Astrocyte (in vitro differentiated cells and primary cell): ENCODE measurements at regions not wholly inside any gene's neighbourhood (a gene's known extent, or its start where the extent isn't known, plus 50 kb on each side); places are given as distances from the start of the nearest gene placed in this dataset.

ENCODE experiments used
- DNase-seq: peaks from one replicate; pipeline ENCODE4 v3.0.0-alpha.2; 2010; ENCODE audit warnings: low read depth
- FAIRE-seq: peaks from 2 replicates; lab custom pipeline; 2011; peaks lifted over from hg19 to GRCh38; lab: Jason Lieb, UNC
- H2AFZ ChIP-seq: 2 replicates; pipeline ENCODE4 v1.6.0; 2012; ENCODE audit warnings: low read depth, low read length, inconsistent platforms
- H3K27ac ChIP-seq: 2 replicates; pipeline ENCODE4 v1.5.1; 2011; ENCODE audit warnings: low read depth, low read length, inconsistent platforms
- H3K27me3 ChIP-seq: 2 replicates; pipeline ENCODE4 v1.6.0; 2011; ENCODE audit warnings: low read length, inconsistent platforms; ENCODE audit not compliant: insufficient read depth
- H3K36me3 ChIP-seq: 2 replicates; pipeline ENCODE4 v1.5.1; 2011; ENCODE audit warnings: low read length, inconsistent platforms; ENCODE audit not compliant: insufficient read depth
- H3K4me1 ChIP-seq: 2 replicates; pipeline ENCODE4 v1.5.1; 2011; ENCODE audit warnings: low read length, inconsistent platforms; ENCODE audit not compliant: insufficient read depth
- H3K4me2 ChIP-seq: 2 replicates; pipeline ENCODE4 v1.6.0; 2012; ENCODE audit warnings: low read length, inconsistent platforms
- H3K4me3 ChIP-seq: 2 replicates; pipeline ENCODE4 v1.5.1; 2011; ENCODE audit warnings: low read depth, mild to moderate bottlenecking, low read length, inconsistent platforms; ENCODE audit not compliant: insufficient read depth
- H3K79me2 ChIP-seq: 2 replicates; pipeline ENCODE4 v1.6.0; 2012; ENCODE audit warnings: mild to moderate bottlenecking, low read length, inconsistent platforms; ENCODE audit not compliant: insufficient read depth
- H3K9ac ChIP-seq: 2 replicates; pipeline ENCODE4 v1.6.0; 2012; ENCODE audit warnings: mild to moderate bottlenecking, low read length, inconsistent platforms
- H3K9me3 ChIP-seq: 2 replicates; pipeline ENCODE4 v1.5.1; 2012; ENCODE audit warnings: low read depth, mild to moderate bottlenecking, low read length, inconsistent platforms; ENCODE audit not compliant: insufficient read depth
- H4K20me1 ChIP-seq: 2 replicates; pipeline ENCODE4 v1.6.0; 2012; ENCODE audit warnings: low read length, inconsistent platforms; ENCODE audit not compliant: insufficient read depth
- H3K27ac Mint-ChIP-seq: one replicate; pipeline ENCODE4 v1.8.0; 2021; ENCODE audit warnings: mild to moderate bottlenecking, mixed read lengths; ENCODE audit not compliant: unreplicated experiment
- H3K27me3 Mint-ChIP-seq: one replicate; pipeline ENCODE4 v1.8.0; 2021; ENCODE audit warnings: low read depth, mixed read lengths; ENCODE audit not compliant: unreplicated experiment
- H3K36me3 Mint-ChIP-seq: one replicate; pipeline ENCODE4 v1.8.0; 2021; ENCODE audit warnings: low read depth, mixed read lengths; ENCODE audit not compliant: unreplicated experiment
- H3K4me1 Mint-ChIP-seq: one replicate; pipeline ENCODE4 v1.8.0; 2021; ENCODE audit warnings: low read depth, mixed read lengths; ENCODE audit not compliant: unreplicated experiment
- H3K4me3 Mint-ChIP-seq: one replicate; pipeline ENCODE4 v1.8.0; 2021; ENCODE audit warnings: mild to moderate bottlenecking, moderate library complexity, mixed read lengths; ENCODE audit not compliant: unreplicated experiment
- H3K9me3 Mint-ChIP-seq: one replicate; pipeline ENCODE4 v1.8.0; 2021; ENCODE audit warnings: mild to moderate bottlenecking, mixed read lengths; ENCODE audit not compliant: unreplicated experiment
- EZH2 ChIP-seq: IDR thresholded peaks from 2 replicates; pipeline ENCODE4 v1.6.1; 2012; ENCODE audit warnings: mild to moderate bottlenecking, low read length, inconsistent platforms; ENCODE audit not compliant: insufficient read depth
- TF ChIP-seq, protein P1 (sequence below): IDR thresholded peaks from 2 replicates; pipeline ENCODE4 v1.5.1; 2011; ENCODE audit warnings: low read depth, mild to moderate bottlenecking, inconsistent platforms, low read length, moderate library complexity; ENCODE audit not compliant: insufficient read depth

DNA sequence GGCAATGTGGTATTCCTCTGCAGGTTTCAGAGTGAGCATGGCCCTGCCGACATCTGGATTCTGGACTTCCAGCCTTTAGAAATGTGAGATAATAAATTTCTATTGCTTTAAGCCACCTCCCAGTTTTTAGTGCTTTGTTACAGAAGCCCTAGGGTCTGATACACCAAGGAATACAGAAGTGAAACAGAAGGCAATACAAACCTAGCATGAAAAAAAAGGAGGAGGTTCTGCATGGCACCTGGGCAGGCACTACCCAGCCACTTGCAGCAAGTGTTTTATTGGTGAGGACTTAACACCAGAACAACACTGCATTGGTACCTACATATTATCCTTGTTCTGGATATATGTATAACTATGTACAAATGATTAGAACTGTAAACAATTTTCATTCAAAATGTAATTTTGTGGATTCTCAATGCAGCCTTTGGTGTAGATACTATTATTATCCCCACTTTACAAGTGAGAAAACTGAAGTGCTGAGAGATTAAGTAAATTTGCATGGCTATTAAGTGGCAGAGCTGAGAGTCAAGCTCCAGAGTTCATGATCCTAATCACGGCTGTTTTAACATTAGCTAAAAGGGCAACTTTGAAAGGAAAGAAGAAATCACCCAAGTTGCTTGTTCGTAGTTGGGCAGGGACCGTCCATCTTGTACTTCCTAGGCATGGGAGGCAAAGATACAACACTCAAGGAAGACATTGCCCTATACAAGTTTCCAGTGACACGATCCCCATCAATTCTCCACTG lies 71.8 kb downstream of the IL21 start:
- Histone ChIP-seq H3K9ac (no peak overlapping the region), H3K4me1 (no peaks in the 10 kb centered on the region), H3K36me3 (no peaks in the 10 kb centered on the region), H4K20me1 (no peaks in the 10 kb centered on the region), H3K4me3 (no peak overlapping the region), H2AFZ (peak overlapping the region; percentile 32), H3K79me2 (no peaks in the 10 kb centered on the region), H3K27me3 (no peaks in the 10 kb centered on the region), H3K4me2 (no peak overlapping the region), H3K9me3 (no peaks in the 10 kb centered on the region), H3K27ac (peak overlapping the region; percentile 28)
- no peak for DNase-seq
- no peak for FAIRE-seq
- Mint-ChIP-seq H3K4me1 (no peaks in the 10 kb centered on the region), H3K9me3 (peaks cover 5% of the 10 kb centered on the region), H3K27ac (no peak overlapping the region), H3K27me3 (no peaks in the 10 kb centered on the region), H3K4me3 (no peak overlapping the region), H3K36me3 (no peaks in the 10 kb centered on the region)
- no peak for TF ChIP-seq EZH2
- TF ChIP-seq, protein P1, sequence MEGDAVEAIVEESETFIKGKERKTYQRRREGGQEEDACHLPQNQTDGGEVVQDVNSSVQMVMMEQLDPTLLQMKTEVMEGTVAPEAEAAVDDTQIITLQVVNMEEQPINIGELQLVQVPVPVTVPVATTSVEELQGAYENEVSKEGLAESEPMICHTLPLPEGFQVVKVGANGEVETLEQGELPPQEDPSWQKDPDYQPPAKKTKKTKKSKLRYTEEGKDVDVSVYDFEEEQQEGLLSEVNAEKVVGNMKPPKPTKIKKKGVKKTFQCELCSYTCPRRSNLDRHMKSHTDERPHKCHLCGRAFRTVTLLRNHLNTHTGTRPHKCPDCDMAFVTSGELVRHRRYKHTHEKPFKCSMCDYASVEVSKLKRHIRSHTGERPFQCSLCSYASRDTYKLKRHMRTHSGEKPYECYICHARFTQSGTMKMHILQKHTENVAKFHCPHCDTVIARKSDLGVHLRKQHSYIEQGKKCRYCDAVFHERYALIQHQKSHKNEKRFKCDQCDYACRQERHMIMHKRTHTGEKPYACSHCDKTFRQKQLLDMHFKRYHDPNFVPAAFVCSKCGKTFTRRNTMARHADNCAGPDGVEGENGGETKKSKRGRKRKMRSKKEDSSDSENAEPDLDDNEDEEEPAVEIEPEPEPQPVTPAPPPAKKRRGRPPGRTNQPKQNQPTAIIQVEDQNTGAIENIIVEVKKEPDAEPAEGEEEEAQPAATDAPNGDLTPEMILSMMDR = no peak

DNA sequence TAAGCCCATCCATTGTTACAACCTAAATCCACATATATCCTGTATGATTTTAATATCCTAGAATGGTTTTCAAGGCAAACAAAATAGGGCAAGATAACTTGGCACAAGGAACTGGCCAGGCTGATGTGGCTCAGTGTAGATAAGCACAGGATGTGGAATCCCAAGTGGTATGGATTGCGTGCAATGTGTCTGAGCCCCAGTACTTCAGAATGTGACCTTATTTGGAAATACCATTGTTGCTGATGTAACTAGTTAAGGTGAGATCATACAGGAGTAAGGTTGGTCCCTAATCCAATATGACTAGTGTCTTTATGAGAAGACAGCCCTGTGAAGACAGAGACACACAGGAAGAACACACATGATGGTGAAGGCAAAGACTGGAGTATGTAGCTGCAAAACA lies 72.4 kb downstream of the IL21 start:
- peak; percentile 76 for DNase-seq
- TF ChIP-seq, protein P1 = no peak
- no peak for TF ChIP-seq EZH2

More for the DNA sequence above, 72.4 kb downstream of the IL21 start:
- FAIRE-seq = no peak
- Histone ChIP-seq H3K27ac (peak overlapping the region; percentile 28), H3K9me3 (no peaks in the 10 kb centered on the region), H3K4me1 (no peaks in the 10 kb centered on the region), H3K27me3 (no peaks in the 10 kb centered on the region), H3K9ac (no peak overlapping the region), H2AFZ (peak overlapping the region; percentile 32), H3K36me3 (no peaks in the 10 kb centered on the region), H3K4me3 (no peak overlapping the region), H3K79me2 (no peaks in the 10 kb centered on the region), H3K4me2 (no peak overlapping the region), H4K20me1 (no peaks in the 10 kb centered on the region)
- no peak overlapping the region for H3K4me3 Mint-ChIP-seq
- H3K9me3 Mint-ChIP-seq = peaks cover 5% of the 10 kb centered on the region
- H3K36me3 Mint-ChIP-seq = no peaks in the 10 kb centered on the region
- H3K27ac Mint-ChIP-seq = no peak overlapping the region
- H3K27me3 Mint-ChIP-seq = no peaks in the 10 kb centered on the region
- no peaks in the 10 kb centered on the region for H3K4me1 Mint-ChIP-seq
